Activated T-cell treated with anti-CD3 and anti-CD28 coated beads, Interleukin-2, amount 50 U/mL, for 4 hours (primary cell): ENCODE measurements at regions not wholly inside any gene's neighbourhood (a gene's known extent, or its start where the extent isn't known, plus 50 kb on each side); places are given as distances from the start of the nearest gene placed in this dataset.
"Not testable (repeated sequence)": the region's sequence is repeated elsewhere in the genome, so short reads cannot be mapped to it uniquely, and the experiment has no call there.

Experiments
- ATAC-seq, 2 donors: fragments of 200-7000 bp; cut with Tn5 transposase; one replicate each; pipeline ENCODE4 v1.10.0; 2021
- DNase-seq: peaks from one replicate; pipeline ENCODE4 v3.0.0-alpha.2; 2020
- H3K27me3 Mint-ChIP-seq: one replicate; pipeline ENCODE4 v1.8.0; 2021; ENCODE audit warnings: low read depth, mixed read lengths
- H3K36me3 Mint-ChIP-seq: one replicate; pipeline ENCODE4 v1.8.0; 2022; ENCODE audit warnings: mixed read lengths; ENCODE audit not compliant: insufficient read depth
- H3K4me1 Mint-ChIP-seq: one replicate; pipeline ENCODE4 v1.8.0; 2021; ENCODE audit warnings: low read depth, mixed read lengths
- H3K4me3 Mint-ChIP-seq: one replicate; pipeline ENCODE4 v1.8.0; 2021; ENCODE audit warnings: mild to moderate bottlenecking, moderate library complexity, mixed read lengths
- H3K9me3 Mint-ChIP-seq: one replicate; pipeline ENCODE4 v1.8.0; 2021; ENCODE audit warnings: mixed read lengths

DNA sequence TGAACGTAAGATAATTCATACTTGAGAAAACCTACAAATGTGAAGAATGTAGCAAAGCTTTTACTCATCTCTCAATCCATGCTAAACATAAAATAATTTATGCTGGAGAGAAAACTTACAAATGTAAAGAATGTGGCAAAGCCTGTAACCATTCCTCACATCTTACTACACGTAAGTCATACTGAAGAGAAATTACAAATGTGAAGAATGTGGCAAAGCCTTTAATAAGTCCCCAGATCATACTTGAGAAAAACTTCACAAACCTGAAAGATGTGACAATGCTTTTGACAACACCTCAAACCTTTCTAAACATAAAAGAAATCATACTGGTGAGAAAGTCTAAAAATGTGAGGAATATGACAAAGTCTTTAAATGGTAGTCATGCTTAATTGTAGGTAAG lies 89.4 kb downstream of the ZNF675 start:
- Mint-ChIP-seq H3K9me3 (peaks cover 17% of the 10 kb centered on the region), H3K27me3 (no peaks in the 10 kb centered on the region), H3K4me3 (no peak overlapping the region), H3K36me3 (no peaks in the 10 kb centered on the region), H3K4me1 (no peaks in the 10 kb centered on the region)
- no peak for ATAC-seq
- no peak for DNase-seq

DNA sequence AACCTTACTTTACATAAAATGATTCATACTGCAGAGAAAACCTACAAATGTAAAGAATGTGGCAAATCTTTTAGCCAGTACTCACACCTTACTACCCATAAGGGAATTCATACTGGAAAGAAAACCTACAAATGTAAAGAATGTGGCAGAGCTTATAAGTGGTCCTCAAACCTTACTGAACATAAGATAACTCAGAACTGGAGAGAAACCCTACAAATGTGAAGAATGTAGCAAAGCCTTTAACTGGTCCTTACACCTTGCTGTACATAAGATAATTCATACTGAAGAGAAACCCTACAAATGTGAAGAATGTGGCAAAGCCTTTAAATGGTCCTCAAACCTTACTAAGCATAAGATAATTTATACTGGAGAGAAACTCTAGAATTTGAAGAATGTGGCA lies 90.1 kb downstream of the ZNF675 start:
- ATAC-seq (no peak), DNase-seq (no peak)
- Mint-ChIP-seq H3K9me3 (peaks cover 24% of the 10 kb centered on the region), H3K27me3 (no peaks in the 10 kb centered on the region), H3K4me1 (no peaks in the 10 kb centered on the region), H3K4me3 (no peak overlapping the region), H3K36me3 (no peaks in the 10 kb centered on the region)

DNA sequence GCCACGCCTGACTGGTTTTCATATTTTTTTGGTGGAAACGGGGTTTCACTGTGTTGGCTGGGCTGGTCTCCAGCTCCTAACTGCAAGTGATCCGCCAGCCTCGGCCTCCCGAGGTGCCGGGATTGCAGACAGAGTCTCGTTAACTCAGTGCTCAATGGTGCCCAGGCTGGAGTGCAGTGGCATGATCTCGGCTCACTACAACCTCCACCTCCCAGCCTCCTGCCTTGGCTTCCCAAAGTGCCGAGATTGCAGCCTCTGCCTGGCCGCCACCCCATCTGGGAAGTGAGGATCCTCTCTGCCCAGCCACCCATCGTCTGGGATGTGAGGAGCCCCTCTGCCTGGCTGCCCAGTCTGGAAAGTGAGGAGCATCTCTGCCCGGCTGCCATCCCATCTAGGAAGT lies 92.7 kb downstream of the ZNF675 start:
- DNase-seq, H3K36me3 Mint-ChIP-seq, ATAC-seq, H3K4me3 Mint-ChIP-seq, H3K4me1 Mint-ChIP-seq, H3K27me3 Mint-ChIP-seq: not testable (repeated sequence)
- peaks cover 37% of the 10 kb centered on the region for H3K9me3 Mint-ChIP-seq

DNA sequence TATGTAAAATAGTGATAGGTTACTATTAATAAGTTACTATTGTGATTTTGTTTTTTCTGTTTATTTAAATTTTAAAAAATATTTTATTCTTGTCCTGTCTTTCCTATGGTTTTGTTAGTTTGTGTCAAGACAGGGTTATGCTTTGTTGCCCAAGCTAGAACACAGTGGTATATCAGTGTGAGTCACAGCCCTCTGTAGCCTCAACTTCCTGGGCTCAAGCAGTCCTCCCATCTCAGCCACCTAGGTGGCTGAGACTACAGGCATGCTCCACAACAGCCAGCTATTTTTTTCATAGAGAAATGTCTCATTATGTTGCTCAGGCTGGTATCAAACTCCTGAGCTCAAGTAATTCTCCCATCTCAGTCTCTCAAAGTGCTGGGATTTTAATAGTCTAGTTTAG lies 99.5 kb downstream of the ZNF675 start:
- H3K4me1 Mint-ChIP-seq = no peaks in the 10 kb centered on the region
- DNase-seq = no peak
- H3K4me3 Mint-ChIP-seq = no peak overlapping the region
- H3K36me3 Mint-ChIP-seq = no peaks in the 10 kb centered on the region
- H3K27me3 Mint-ChIP-seq = no peaks in the 10 kb centered on the region
- peaks cover 36% of the 10 kb centered on the region for H3K9me3 Mint-ChIP-seq
- ATAC-seq = no peak

DNA sequence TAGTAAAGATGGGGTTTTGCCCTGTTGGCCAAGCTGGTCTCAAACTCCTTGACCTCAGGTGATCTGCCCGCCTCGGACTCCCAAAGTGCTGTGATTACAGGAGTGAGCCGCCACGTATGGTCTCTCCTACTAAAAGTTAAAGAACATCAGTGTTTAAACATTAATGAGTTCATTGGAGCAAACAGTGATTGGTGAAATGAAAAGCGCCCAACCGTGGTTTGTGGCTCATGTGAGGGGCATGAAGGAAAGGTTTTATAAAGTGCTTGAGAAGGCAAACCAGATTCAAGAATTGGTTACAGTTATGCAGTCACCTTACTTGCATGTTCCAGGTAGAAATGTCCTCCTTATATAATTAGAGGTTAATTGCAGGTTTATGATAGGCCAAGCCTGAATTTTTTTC lies 109.5 kb downstream of the ZNF675 start:
- Mint-ChIP-seq H3K4me1 (no peaks in the 10 kb centered on the region), H3K4me3 (no peak overlapping the region), H3K27me3 (no peaks in the 10 kb centered on the region), H3K36me3 (no peaks in the 10 kb centered on the region), H3K9me3 (peaks cover 41% of the 10 kb centered on the region)
- ATAC-seq = no peak
- DNase-seq = no peak

DNA sequence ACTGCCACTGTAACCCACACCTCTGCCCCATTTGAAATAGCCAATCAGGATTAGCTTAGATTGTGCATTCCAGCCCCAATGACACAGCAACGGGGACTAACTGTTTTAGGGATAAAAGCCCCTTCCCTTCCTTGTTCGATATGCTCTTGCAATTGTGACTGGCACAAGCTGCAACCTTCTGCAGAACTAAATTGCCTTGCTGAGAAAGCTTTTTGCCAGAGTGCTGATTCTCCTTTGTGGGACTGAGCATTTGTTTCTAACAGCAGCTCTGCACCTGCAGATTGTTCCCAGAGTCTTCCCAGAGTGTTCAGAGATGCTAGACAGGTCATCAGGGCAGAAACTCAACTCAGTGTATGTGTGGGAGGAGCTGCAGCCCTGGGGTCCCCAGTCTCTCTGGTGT lies 115.8 kb downstream of the ZNF675 start:
- Mint-ChIP-seq H3K4me3 (no peak overlapping the region), H3K36me3 (no peaks in the 10 kb centered on the region), H3K4me1 (no peaks in the 10 kb centered on the region), H3K27me3 (no peaks in the 10 kb centered on the region), H3K9me3 (peaks cover 57% of the 10 kb centered on the region)
- DNase-seq = no peak
- ATAC-seq = no peak

DNA sequence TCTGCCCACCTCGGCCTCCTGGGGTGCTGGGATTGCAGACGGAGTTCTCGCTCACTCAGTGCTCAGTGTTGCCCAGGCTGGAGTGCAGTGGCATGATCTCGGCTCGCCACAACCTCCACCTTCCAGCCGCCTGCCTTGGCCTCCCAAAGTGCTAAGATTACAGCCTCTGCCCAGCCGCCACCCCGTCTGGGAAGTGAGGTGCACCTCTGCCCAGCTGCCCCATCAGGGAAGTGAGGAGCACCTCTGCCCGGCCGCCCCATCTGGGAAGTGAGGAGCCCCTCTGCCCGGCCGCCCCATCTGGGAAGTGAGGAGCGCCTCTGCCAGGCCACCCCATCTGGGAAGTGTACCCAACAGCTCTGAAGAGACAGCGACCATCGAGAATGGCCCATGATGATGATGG lies 118.9 kb downstream of the ZNF675 start:
- H3K36me3 Mint-ChIP-seq, H3K27me3 Mint-ChIP-seq, ATAC-seq, H3K4me3 Mint-ChIP-seq, DNase-seq, H3K4me1 Mint-ChIP-seq: not testable (repeated sequence)
- H3K9me3 Mint-ChIP-seq = peaks cover 31% of the 10 kb centered on the region

DNA sequence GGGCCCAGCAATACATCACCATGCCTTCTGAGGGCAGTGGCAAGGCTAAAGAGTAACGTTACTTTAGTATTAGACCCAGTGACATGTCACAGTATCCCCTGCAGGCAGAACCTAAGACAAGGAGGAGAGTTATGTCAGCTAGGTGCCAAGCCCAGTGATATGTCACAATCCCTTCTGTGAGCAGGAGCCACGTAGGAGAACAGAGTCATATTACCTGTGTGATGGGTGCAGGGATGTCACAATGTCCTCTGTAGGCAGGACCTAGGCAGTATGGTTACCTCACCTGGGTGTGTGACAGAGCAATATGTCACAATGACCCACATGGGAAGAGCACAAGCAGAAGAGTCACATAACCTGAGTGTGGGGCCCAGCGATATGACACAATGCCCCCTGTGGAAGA lies 121.8 kb downstream of the ZNF675 start:
- Mint-ChIP-seq H3K4me3 (no peak overlapping the region), H3K36me3 (no peaks in the 10 kb centered on the region), H3K9me3 (peaks cover 16% of the 10 kb centered on the region), H3K27me3 (no peaks in the 10 kb centered on the region), H3K4me1 (no peaks in the 10 kb centered on the region)
- DNase-seq (no peak), ATAC-seq (no peak)

DNA sequence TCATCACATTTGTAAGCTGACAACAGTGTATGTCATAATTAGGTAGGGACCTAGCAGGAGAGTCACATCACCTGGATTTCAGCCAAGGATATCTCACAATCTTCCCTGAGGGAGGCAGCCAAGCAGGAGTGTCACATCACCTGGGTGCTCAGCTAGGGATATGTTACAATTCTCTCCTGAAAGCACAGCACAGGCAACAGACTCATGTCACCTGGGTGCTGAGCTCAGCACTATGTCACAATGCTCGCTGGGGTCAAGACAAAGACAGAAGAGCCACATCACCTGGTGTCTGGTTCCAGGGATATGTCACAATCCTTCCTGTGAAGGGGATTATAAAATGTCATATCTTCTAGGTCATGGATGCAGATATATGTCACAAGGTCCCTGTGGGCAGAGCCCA lies 123.7 kb downstream of the ZNF675 start:
- no peak for ATAC-seq
- Mint-ChIP-seq H3K27me3 (no peaks in the 10 kb centered on the region), H3K9me3 (peaks cover 14% of the 10 kb centered on the region), H3K4me3 (no peak overlapping the region), H3K4me1 (no peaks in the 10 kb centered on the region), H3K36me3 (no peaks in the 10 kb centered on the region)
- no peak for DNase-seq

DNA sequence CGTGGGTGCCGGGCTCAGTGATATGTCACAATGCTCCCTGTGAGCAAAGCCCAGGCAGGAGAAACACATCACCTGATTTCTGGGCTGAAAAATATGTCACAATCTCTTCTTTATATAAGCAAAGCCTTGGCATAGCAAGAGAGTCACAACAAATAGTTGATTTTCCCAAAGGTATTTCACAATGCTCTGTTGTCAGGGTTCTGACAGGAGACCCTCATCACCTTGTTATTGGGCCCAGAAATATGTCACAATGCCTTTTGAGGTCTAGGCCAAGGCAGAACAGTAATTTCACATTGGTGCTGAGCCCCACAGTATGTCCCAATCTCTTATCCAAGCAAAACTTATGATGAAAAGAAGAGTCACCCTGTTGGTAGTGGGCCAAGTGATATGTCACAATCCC lies 125.7 kb downstream of the ZNF675 start:
- Mint-ChIP-seq H3K36me3 (no peaks in the 10 kb centered on the region), H3K4me3 (no peak overlapping the region), H3K4me1 (no peaks in the 10 kb centered on the region), H3K9me3 (peaks cover 10% of the 10 kb centered on the region), H3K27me3 (no peaks in the 10 kb centered on the region)
- ATAC-seq = no peak
- DNase-seq = no peak

DNA sequence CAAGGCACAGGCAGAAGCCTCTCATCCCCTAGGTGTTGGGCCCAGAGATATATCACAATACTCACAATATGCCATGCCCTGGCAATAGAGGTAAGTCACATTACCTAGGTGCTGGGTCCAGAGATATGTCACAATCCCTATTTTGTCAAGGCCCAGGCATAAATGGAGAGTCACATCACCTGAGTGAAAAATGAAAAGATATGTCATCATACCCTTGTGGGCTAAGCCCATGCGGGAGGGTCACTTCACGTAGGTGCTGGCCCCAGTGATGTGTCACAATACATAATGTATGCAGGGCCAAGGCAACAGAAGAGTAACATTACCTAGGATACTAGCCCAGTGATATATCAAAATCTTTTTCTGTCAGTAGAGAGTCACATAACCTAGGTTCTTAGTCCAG lies 127.0 kb downstream of the ZNF675 start:
- DNase-seq (no peak), ATAC-seq (no peak)
- Mint-ChIP-seq H3K27me3 (no peaks in the 10 kb centered on the region), H3K36me3 (no peaks in the 10 kb centered on the region), H3K4me3 (no peak overlapping the region), H3K4me1 (no peaks in the 10 kb centered on the region), H3K9me3 (peaks cover 10% of the 10 kb centered on the region)

DNA sequence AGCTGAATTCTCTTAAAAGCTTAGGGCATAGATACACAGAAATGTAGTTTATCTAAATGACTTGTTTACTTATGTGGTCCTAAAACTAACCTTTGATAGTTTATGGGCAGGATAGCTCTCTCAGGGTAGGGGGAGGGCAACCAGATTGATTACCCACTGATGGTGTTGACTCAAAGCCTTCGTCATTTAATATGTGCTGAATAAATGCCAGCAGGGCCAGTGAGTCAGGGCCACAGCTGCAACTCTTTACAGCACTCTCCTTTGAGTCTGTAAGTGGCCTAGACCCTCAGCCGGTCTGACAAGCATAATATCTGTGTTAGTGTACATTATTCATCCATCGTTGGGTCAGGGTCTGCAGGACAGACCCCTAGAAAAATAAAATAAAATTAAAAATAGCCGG lies 128.5 kb downstream of the ZNF675 start:
- Mint-ChIP-seq H3K4me1 (no peaks in the 10 kb centered on the region), H3K36me3 (no peaks in the 10 kb centered on the region), H3K4me3 (no peak overlapping the region), H3K27me3 (no peaks in the 10 kb centered on the region), H3K9me3 (peaks cover 10% of the 10 kb centered on the region)
- DNase-seq = no peak
- ATAC-seq = no peak

DNA sequence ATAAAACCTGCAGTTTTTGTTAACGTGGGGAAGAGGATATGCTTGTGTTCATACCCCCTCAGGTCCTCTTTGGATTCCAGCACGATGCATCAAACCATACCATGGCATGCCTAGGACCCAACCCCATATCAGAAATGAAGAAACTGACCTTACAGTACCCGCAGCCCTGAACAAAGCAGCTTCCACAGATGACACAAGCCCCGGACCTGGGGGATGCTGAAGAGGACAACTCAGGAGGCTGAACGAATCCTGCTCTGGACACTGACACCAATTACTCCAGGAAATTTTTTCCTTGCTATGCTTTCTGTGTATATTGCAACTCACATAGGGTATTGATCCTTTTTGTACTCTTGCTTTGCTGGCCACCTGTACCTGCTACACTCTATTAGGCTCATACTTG lies 129.6 kb downstream of the ZNF675 start:
- H3K4me1 Mint-ChIP-seq = no peaks in the 10 kb centered on the region
- H3K36me3 Mint-ChIP-seq = no peaks in the 10 kb centered on the region
- no peaks in the 10 kb centered on the region for H3K27me3 Mint-ChIP-seq
- DNase-seq = no peak
- peaks cover 10% of the 10 kb centered on the region for H3K9me3 Mint-ChIP-seq
- ATAC-seq = no peak
- no peak overlapping the region for H3K4me3 Mint-ChIP-seq

DNA sequence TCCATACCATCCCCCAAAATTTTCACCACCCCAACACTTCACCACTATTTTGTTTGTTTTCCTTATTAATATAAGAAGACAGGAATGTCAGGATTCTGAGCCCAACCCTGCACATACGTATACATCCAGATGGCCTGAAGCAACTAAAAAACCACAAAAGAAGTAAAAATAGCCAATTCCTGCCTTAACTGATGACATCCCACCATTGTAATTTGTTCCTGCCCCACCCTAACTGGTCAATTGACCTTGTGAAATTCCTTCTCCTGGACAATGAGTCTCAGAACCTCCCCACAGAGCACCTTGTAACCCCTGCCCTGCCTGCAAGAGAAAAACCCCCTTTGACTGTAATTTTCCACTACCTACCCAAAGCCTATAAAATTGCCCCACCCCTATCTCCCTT lies 132.5 kb downstream of the ZNF675 start:
- peaks cover 10% of the 10 kb centered on the region for H3K9me3 Mint-ChIP-seq
- no peak overlapping the region for H3K4me3 Mint-ChIP-seq
- H3K4me1 Mint-ChIP-seq = no peaks in the 10 kb centered on the region
- DNase-seq = no peak
- no peaks in the 10 kb centered on the region for H3K36me3 Mint-ChIP-seq
- no peaks in the 10 kb centered on the region for H3K27me3 Mint-ChIP-seq
- ATAC-seq = no peak

DNA sequence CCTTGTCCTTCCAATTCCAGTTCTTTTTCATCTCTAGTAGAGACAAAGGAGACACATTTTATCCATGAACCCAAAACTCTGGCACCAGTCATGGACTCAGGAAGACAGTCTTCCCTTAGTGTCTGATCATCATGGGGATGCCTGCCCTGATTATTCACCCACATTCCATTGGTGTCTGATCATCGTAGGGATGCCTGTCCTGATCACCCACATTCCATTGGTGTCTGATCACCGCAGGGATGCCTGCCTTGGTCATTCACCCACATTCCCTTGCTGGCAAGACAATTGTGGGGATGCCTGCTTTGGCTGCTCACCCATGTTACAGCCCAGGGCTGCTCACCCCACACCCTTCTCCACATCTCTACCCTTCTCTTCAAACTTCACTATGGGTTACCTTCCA lies 136.9 kb downstream of the ZNF675 start:
- not testable (repeated sequence) for H3K27me3 Mint-ChIP-seq, H3K9me3 Mint-ChIP-seq, H3K4me1 Mint-ChIP-seq, H3K36me3 Mint-ChIP-seq, H3K4me3 Mint-ChIP-seq, DNase-seq, ATAC-seq

DNA sequence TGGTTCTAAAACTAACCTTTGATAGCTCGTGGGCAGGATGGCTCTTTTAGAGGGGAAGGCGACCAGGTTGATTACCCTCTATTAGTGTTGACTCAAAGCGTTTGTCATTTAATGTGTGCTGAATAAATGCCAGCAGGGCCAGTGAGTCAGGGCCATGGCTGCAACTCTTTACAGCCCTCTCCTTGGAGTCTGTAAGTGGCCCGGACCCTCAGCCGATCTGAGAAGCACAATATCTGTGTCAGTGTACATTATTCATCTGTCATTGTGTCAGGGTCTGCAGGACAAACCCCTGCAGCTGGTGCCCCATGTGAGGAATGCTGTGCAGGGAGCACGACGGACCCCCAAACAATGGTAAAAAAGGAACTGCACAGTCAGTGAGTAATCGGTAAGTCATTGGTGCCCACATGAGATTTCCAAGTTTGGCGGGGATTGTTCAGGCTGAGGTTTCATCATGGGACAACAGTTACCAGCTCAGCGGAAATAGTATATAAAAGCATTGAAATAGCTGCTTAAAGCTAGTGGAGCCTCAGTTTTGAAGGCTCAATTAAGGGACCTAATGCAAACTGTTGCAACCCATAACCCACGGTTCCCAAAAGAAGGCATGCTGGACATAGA lies 139.1 kb downstream of the ZNF675 start:
- Mint-ChIP-seq H3K4me1 (no peaks in the 10 kb centered on the region), H3K36me3 (no peaks in the 10 kb centered on the region), H3K4me3 (no peak overlapping the region), H3K9me3 (peaks cover 16% of the 10 kb centered on the region), H3K27me3 (no peaks in the 10 kb centered on the region)
- ATAC-seq (no peak), DNase-seq (no peak)
